ENCODE measurements at regions not wholly inside any gene's neighbourhood (a gene's known extent, or its start where the extent isn't known, plus 50 kb on each side); places are given as distances from the start of the nearest gene placed in this dataset.

DNA sequence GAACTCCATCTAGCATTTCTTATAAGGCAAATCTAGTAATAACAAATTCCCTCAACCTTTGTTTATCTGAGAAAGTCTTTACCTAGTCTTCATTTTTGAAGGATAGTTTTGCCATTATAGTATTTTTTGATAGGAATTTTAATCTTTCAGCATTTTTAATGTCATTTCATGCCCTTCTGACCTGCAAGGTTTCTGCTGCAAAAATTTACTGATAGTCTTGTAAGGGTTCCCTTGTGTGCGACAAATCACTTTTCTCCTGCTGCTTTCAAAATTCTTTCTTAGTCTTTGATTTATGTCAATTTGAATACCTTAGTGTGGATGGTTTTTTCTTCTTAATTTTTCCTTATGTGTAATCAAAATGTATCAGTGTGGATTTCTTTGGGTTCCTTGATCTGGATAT lies 297.5 kb upstream of the FAM78B start:
- no peak for TF ChIP-seq FOXM1 (IDR thresholded peaks at IDR 0.05; ENCODE audit: borderline replicate concordance)
- no peak for TF ChIP-seq FOXK2 (IDR thresholded peaks at IDR 0.05)
- no peak for TF ChIP-seq CTBP1 (IDR thresholded peaks at IDR 0.05; ENCODE audit: borderline replicate concordance)
- no peak for TF ChIP-seq L3MBTL2 (conservative IDR thresholded peaks at IDR 0.05)
- TF ChIP-seq LEF1 (IDR thresholded peaks at IDR 0.05; ENCODE audit: borderline replicate concordance) = no peak
- no peak for TF ChIP-seq SP1 (IDR thresholded peaks at IDR 0.05)
- TF ChIP-seq BHLHE40 (IDR thresholded peaks at IDR 0.05; ENCODE audit: borderline replicate concordance) = no peak
- no peak for TF ChIP-seq TARDBP (IDR thresholded peaks at IDR 0.05)
- TF ChIP-seq HDGF (IDR thresholded peaks at IDR 0.05; ENCODE audit: borderline replicate concordance) = no peak
- TF ChIP-seq ELF4 (IDR thresholded peaks at IDR 0.05) = no peak
